ENCODE measurements at regions not wholly inside any gene's neighbourhood (a gene's known extent, or its start where the extent isn't known, plus 50 kb on each side); places are given as distances from the start of the nearest gene placed in this dataset.

DNA sequence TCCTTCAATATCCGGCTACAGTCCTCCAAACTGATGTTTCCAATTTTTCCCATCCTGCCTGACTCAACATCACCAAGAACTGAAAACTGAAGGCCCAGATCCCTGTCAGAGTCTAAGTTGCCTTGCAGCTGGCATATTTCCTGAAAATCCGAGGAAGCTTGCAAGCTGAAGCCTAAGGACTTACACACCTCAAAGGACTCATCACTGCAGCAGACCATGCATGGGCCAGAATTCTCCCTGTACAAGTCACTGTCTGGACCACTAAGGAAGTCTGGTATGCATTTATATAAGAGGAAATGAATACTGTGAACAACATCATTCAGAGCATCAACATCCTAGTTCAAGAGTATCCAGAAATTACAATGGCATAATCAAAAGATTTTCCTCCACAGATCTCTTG lies 548.8 kb upstream of the MDFIC2 start:
- no peak overlapping the region for H3K4me3 ChIP-seq (ENCODE audit: low read depth, low read length)
- no peak for TF ChIP-seq CTCF (IDR thresholded peaks at IDR 0.05; ENCODE audit: low read depth, low read length)

DNA sequence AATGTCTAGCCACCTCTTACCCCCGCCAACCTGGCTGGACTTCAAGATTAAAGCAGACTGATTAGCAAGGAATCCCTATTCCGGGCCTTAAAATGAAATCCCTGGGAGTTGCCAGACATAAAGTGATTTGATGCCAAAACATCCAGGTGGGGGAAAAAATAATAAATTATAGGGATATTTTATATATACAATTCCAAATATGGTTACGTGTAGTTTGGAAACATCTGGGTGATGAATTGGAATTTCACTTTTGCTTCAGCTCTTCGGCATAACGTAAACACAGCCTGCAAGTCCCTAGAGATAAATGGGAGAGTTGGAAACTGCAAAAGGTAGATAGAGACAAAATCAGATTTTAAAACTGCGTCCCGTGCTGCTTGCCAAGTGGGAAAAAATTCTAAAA lies 545.5 kb upstream of the MDFIC2 start:
- no peak for TF ChIP-seq CTCF (IDR thresholded peaks at IDR 0.05; ENCODE audit: low read depth, low read length)

GRCh38 chr3:70856414-70857162 lies 544.1 kb upstream of the MDFIC2 start:
- no peak for TF ChIP-seq CTCF (IDR thresholded peaks at IDR 0.05; ENCODE audit: low read depth, low read length)
- H3K4me3 ChIP-seq (ENCODE audit: low read depth, low read length) = no peak overlapping the region

More for the DNA sequence above, 545.5 kb upstream of the MDFIC2 start:
- H3K4me3 ChIP-seq (ENCODE audit: low read depth, low read length) = no peak overlapping the region

DNA sequence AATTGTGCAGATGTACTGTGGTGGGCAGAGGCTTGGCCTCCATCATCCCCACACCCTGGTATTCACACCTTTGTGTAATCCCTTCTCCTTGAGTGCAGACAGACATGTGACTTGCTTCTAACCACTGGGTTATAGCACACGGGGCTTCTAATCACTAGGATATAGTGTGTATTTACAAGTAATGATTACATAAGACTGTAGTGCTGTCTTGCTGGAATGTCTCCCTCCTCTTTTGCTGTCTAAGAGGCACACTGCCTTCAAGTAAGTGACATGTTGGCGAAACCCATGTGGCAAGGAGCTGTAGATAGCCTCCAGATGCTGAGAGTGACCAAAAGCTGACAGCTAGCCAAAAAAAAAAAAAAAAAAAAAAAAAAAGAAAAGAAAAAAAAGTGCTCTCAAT lies 542.7 kb upstream of the MDFIC2 start:
- H3K4me3 ChIP-seq (ENCODE audit: low read depth, low read length) = no peak overlapping the region
- no peak for TF ChIP-seq CTCF (IDR thresholded peaks at IDR 0.05; ENCODE audit: low read depth, low read length)

GRCh38 chr3:70854108-70854507 lies 541.7 kb upstream of the MDFIC2 start:
- H3K4me3 ChIP-seq (ENCODE audit: low read depth, low read length) = no peak overlapping the region
- no peak for TF ChIP-seq CTCF (IDR thresholded peaks at IDR 0.05; ENCODE audit: low read depth, low read length)

DNA sequence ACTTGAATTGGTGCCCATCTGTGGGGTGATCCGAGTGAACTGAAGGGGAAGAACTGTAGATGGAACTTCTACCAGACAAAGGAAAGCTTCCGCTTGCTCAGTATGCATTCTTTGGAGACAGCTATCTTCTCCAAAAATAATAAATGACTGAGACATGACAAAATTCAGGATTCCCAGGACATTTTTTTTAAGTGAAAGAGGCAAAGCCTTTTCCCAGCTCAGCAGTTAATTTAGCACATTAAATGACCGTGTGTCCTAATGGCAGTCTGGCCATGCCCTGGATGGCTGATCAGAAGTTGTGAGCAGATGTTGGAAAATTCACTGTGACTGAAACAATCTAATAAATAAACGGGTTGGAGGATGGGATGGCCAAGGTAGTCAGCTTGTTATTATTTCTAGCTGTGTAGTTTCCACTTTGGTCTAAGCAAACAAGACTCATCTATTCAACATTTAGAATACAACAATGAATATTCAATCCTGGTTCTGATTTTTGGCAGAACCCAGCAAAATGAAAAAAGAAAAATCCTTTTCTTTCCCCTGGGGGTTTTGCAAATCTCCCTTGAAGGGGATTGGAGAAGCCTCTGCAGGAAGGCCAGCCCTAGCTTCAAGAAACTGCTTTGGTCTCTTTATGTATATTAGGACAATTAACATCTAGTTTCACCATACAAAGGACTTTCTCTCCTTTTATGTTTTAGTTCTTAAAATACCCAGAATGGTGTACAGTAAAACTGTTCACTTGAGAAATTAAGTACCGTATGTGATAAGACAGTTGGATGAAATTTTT lies 540.9 kb upstream of the MDFIC2 start:
- no peak overlapping the region for H3K4me3 ChIP-seq (ENCODE audit: low read depth, low read length)
- no peak for TF ChIP-seq CTCF (IDR thresholded peaks at IDR 0.05; ENCODE audit: low read depth, low read length)

All from WI38 (cell line).